ENCODE measurements at regions not wholly inside any gene's neighbourhood (a gene's known extent, or its start where the extent isn't known, plus 50 kb on each side); places are given as distances from the start of the nearest gene placed in this dataset.

- intact Hi-C loops (cut with micrococcal nuclease), result no loop called here
- Histone ChIP-seq H3K9ac (ENCODE audit: low read length) (no peak overlapping the region), H2AFZ (ENCODE audit: low read length) (no peak overlapping the region), H3K79me2 (ENCODE audit: low read length) (no peaks in the 10 kb centered on the region), H3K36me3 (ENCODE audit: low read depth, low read length) (no peaks in the 10 kb centered on the region), H3K27ac (ENCODE audit: low read length) (no peak overlapping the region), H4K20me1 (ENCODE audit: low read length) (no peaks in the 10 kb centered on the region), H3K4me2 (ENCODE audit: low read length) (no peak overlapping the region), H3K4me3 (ENCODE audit: low read length) (no peak overlapping the region), H3F3A (ENCODE audit: low read length, unreplicated experiment) (no peaks in the 10 kb centered on the region), H3K4me1 (ENCODE audit: insufficient read depth, low read length) (peaks cover 28% of the 10 kb centered on the region), H3K27me3 (ENCODE audit: low read length) (no peaks in the 10 kb centered on the region), H3K9me2 (replicated peaks; ENCODE audit: low read length) (no peaks in the 10 kb centered on the region), H3K9me3 (ENCODE audit: low read length) (no peaks in the 10 kb centered on the region)
- ChIA-PET POLR2A (ENCODE audit: unreplicated experiment) (no interaction called here), CTCF (no interaction called here)
- TF ChIP-seq EZH2 (IDR thresholded peaks at IDR 0.05; ENCODE audit: low read length, unreplicated experiment) (no peak), CTCF (conservative IDR thresholded peaks at IDR 0.05; ENCODE audit: low read depth, low read length) (no peak), EZH2phosphoT487 (IDR thresholded peaks at IDR 0.05; ENCODE audit: borderline replicate concordance, low read length) (no peak)
- peak; percentile 54 for DNase-seq
- BruUV-seq (replicated peaks), result no TSS peak
- ATAC-seq, result no peak
These were observed 83.7 kb upstream of the FAM9C start for GRCh38 chrX:13128104-13128503.

GRCh38 chrX:13126775-13127174 lies 82.4 kb upstream of the FAM9C start:
- intact Hi-C loops (cut with micrococcal nuclease), result no loop called here
- POLR2A ChIA-PET (ENCODE audit: unreplicated experiment), result no interaction called here
- H3K9ac ChIP-seq (ENCODE audit: low read length), result no peak overlapping the region
- H3K4me3 ChIP-seq (ENCODE audit: low read length), result no peak overlapping the region
- no peak overlapping the region for H3K4me2 ChIP-seq (ENCODE audit: low read length)
- no peaks in the 10 kb centered on the region for H3K27me3 ChIP-seq (ENCODE audit: low read length)
- peaks cover 36% of the 10 kb centered on the region for H3K4me1 ChIP-seq (ENCODE audit: insufficient read depth, low read length)
- H3K9me2 ChIP-seq (replicated peaks; ENCODE audit: low read length), result no peaks in the 10 kb centered on the region
- ATAC-seq (no peak), DNase-seq (no peak)
- TF ChIP-seq EZH2phosphoT487 (IDR thresholded peaks at IDR 0.05; ENCODE audit: borderline replicate concordance, low read length), result no peak
- no peak for TF ChIP-seq CTCF (conservative IDR thresholded peaks at IDR 0.05; ENCODE audit: low read depth, low read length)
- no peak for TF ChIP-seq EZH2 (IDR thresholded peaks at IDR 0.05; ENCODE audit: low read length, unreplicated experiment)
- H3K36me3 ChIP-seq (ENCODE audit: low read depth, low read length), result no peaks in the 10 kb centered on the region
- no peaks in the 10 kb centered on the region for H4K20me1 ChIP-seq (ENCODE audit: low read length)
- BruUV-seq (replicated peaks), result no TSS peak
- no peaks in the 10 kb centered on the region for H3K9me3 ChIP-seq (ENCODE audit: low read length)
- no peak overlapping the region for H3K27ac ChIP-seq (ENCODE audit: low read length)
- H3K79me2 ChIP-seq (ENCODE audit: low read length), result no peaks in the 10 kb centered on the region
- CTCF ChIA-PET, result no interaction called here
- H2AFZ ChIP-seq (ENCODE audit: low read length), result no peak overlapping the region
- H3F3A ChIP-seq (ENCODE audit: low read length, unreplicated experiment), result no peaks in the 10 kb centered on the region

- TF ChIP-seq EZH2phosphoT487 (IDR thresholded peaks at IDR 0.05; ENCODE audit: borderline replicate concordance, low read length), result no peak
- no peak for TF ChIP-seq EZH2 (IDR thresholded peaks at IDR 0.05; ENCODE audit: low read length, unreplicated experiment)
- TF ChIP-seq CTCF (conservative IDR thresholded peaks at IDR 0.05; ENCODE audit: low read depth, low read length), result no peak
- peaks cover 43% of the 10 kb centered on the region for H3K4me1 ChIP-seq (ENCODE audit: insufficient read depth, low read length)
- ATAC-seq (no peak), DNase-seq (no peak)
- no peaks in the 10 kb centered on the region for H3F3A ChIP-seq (ENCODE audit: low read length, unreplicated experiment)
- no peak overlapping the region for H2AFZ ChIP-seq (ENCODE audit: low read length)
- no peaks in the 10 kb centered on the region for H3K9me3 ChIP-seq (ENCODE audit: low read length)
- no peak overlapping the region for H3K4me2 ChIP-seq (ENCODE audit: low read length)
- H3K36me3 ChIP-seq (ENCODE audit: low read depth, low read length), result no peaks in the 10 kb centered on the region
- H3K9ac ChIP-seq (ENCODE audit: low read length), result peak overlapping the region; percentile 50; the same call in 1 of the 2 replicates
- intact Hi-C loops (cut with micrococcal nuclease), result no loop called here
- no peaks in the 10 kb centered on the region for H4K20me1 ChIP-seq (ENCODE audit: low read length)
- no peaks in the 10 kb centered on the region for H3K79me2 ChIP-seq (ENCODE audit: low read length)
- no TSS peak for BruUV-seq (replicated peaks)
- H3K9me2 ChIP-seq (replicated peaks; ENCODE audit: low read length), result no peaks in the 10 kb centered on the region
- POLR2A ChIA-PET (ENCODE audit: unreplicated experiment), result interaction anchor here (0.5 kb wide), 1 partner anchor 98 kb away, joined by 13 read pairs; no protein-coding TSS in a partner anchor
- H3K27ac ChIP-seq (ENCODE audit: low read length), result peak overlapping the region; percentile 92
- no peaks in the 10 kb centered on the region for H3K27me3 ChIP-seq (ENCODE audit: low read length)
- CTCF ChIA-PET, result no interaction called here
- no peak overlapping the region for H3K4me3 ChIP-seq (ENCODE audit: low read length)
These were observed 80.8 kb upstream of the FAM9C start for GRCh38 chrX:13125188-13125587.

All from PC-3 (cell line).